ENCODE measurements at regions not wholly inside any gene's neighbourhood (a gene's known extent, or its start where the extent isn't known, plus 50 kb on each side); places are given as distances from the start of the nearest gene placed in this dataset.
"Not testable (repeated sequence)": the region's sequence is repeated elsewhere in the genome, so short reads cannot be mapped to it uniquely, and the experiment has no call there.

- DNase-seq (ENCODE audit: low read depth in 2 of 2), result no peak
Measured at GRCh38 chr2:35337922-35338321, 1017.7 kb upstream of the CRIM1 start.

DNA sequence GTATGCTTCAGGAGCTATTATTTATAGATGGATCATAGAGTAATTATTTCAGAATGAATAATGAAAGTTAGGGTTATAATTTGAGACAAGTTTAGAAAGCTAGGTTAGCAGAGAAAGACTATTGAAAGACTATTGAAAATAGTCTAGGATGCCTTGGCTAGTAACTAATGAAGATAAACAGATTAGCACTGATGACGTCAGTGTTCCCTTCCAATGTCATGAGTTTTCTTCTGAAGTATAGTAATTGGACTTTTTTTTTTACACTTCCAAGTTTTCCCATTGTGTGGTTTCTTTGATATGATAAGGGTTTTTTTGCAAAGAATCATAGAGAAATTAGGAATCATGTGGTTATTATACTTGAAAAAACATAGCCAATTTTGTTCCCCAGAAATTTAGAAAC, 1041.5 kb upstream of the CRIM1 start:
- no peak for DNase-seq (ENCODE audit: low read depth in 2 of 2)

DNA sequence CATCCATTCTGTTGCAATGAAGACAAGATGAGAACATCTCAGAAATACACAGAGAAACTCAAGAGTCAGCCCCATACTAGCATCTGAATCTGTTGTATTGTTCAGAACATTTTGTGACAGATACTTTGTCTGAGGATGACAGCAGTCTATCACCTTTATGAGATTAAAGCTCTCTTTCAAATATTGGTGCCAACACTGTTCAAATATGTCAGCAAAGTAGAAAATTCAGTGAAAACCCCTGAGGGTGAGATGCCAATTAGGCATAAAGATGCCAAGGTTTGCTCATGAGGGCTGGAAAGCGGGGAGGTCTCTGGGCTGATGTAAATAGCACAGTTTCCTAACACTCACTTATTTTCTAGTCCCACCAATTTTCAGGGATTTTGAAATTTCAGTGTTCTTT, 1054.2 kb upstream of the CRIM1 start:
- DNase-seq (ENCODE audit: low read depth in 2 of 2), result no peak

DNA sequence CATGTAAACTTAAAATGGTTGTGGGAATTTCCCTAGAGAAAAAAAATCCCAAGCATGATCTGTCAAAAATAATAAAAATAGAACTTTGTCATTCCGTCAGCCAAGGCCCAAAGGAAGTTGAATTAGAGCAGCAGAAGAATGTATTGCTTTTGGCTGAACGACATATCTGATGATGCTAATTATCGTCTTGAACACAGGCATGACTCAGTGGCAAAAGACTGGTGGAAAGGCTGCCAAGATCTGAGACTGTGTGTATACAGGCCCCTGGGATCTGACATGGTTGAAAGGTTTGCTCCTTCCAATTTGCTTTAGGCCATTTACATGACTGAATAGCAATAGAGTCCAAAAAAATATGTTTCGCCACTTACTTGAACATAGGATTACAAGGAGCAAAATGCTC, 1057.1 kb upstream of the CRIM1 start:
- no peak for DNase-seq (ENCODE audit: low read depth in 2 of 2)

GRCh38 chr2:35297403-35297802, 1058.2 kb upstream of the CRIM1 start:
- DNase-seq (ENCODE audit: low read depth in 2 of 2), result no peak

- no peak for DNase-seq (ENCODE audit: low read depth in 2 of 2)
Measured at GRCh38 chr2:35294636-35295263, 1060.8 kb upstream of the CRIM1 start.

- DNase-seq (ENCODE audit: low read depth in 2 of 2), result no peak
Measured at GRCh38 chr2:35293261-35293660, 1062.3 kb upstream of the CRIM1 start.

GRCh38 chr2:35292199-35292598, 1063.4 kb upstream of the CRIM1 start:
- no peak for DNase-seq (ENCODE audit: low read depth in 2 of 2)

GRCh38 chr2:35281702-35282101, 1073.9 kb upstream of the CRIM1 start:
- DNase-seq (ENCODE audit: low read depth in 2 of 2), result no peak

DNA sequence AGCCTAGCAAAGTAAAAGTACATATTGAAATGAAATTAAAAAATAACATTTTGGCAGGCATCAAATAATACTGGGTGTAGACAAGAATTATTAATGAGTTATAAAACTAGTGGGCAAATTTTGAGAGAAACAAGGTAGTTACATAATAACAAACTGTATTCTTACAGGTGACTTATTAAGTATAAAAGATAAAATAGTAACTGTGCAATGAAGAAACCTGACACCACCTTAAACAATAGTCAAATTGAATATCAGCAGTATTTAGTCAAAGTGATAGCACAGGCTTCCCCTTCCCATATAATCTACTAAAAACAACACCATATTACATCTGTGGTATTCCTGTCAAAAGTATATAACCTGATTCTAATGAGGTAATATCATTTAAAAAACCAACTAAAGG, 1099.8 kb upstream of the CRIM1 start:
- DNase-seq (ENCODE audit: low read depth in 2 of 2), result no peak

- no peak for DNase-seq (ENCODE audit: low read depth in 2 of 2)
Measured at GRCh38 chr2:35251156-35251555, 1104.4 kb upstream of the CRIM1 start.

GRCh38 chr2:35246702-35247101, 1108.9 kb upstream of the CRIM1 start:
- DNase-seq (ENCODE audit: low read depth in 2 of 2), result no peak

DNA sequence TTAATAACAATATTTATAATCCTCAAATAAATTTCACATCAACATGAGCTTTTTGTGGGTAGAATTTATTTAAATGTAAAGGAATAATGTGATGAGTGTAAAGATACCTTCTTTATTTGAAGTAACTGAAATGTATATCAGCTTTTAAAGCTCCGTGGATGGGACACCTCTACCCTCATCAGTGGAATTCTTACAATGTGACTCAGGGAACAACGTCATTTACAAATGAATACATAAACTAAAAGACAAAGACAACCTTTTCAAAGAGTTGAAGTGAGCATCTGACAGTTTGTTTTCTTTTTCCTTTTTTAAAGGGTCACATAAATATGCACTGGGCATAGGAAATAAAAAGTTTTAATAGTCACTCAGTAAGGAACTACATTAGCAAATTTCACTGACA, 1127.0 kb upstream of the CRIM1 start:
- DNase-seq (ENCODE audit: low read depth in 2 of 2), result no peak

GRCh38 chr2:35220461-35220860, 1135.1 kb upstream of the CRIM1 start:
- no peak for DNase-seq (ENCODE audit: low read depth in 2 of 2)

- DNase-seq (ENCODE audit: low read depth in 2 of 2), result no peak
Measured at GRCh38 chr2:35204881-35205280, 1150.7 kb upstream of the CRIM1 start.

- no peak for DNase-seq (ENCODE audit: low read depth in 2 of 2)
Measured at GRCh38 chr2:35204323-35204722, 1151.3 kb upstream of the CRIM1 start.

DNA sequence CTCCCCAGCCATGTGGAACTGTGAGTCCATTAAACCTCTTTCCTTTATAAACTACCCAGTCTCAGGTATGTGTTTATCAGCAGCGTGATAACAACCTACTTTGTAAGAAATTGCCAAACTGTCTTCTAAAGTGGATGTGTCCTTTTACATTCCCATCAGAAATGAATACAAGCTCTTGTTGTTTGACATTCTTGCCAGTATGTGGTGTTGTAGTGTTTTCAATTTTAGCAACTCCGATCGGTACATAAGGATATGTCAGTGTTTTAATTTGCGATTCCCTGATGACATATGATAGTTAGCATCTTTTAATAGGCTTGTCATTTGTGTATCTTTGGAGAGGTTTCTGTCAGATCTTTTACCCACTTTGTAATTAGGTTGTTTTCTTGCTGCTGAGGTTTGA, 1156.3 kb upstream of the CRIM1 start:
- DNase-seq (ENCODE audit: low read depth in 2 of 2), result no peak

DNA sequence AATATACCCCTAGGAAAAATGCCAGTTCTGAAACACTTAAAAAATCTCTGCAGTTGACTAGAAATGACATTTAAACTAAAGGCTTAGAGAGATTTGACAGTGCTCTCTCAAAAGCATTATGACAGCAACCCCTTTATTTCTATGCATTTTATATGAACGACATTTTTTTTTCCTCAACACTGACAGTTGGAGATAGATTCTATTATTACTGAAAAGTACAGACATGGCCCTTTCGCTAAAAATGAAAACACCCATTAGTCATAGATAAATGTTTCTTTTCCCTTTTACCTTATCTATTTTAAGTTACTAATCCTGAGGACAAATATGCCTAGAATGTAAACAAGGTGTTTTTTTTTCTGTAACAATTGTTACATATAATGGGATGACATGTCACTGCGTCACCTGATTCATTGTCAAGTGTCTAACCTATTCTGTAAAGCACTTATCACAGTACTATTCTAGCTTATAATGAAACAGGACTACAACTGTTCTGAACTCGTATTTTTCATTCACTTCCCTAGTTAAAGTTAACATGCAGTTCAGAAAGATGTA, 1169.6 kb upstream of the CRIM1 start:
- DNase-seq (ENCODE audit: low read depth in 2 of 2), result no peak

DNA sequence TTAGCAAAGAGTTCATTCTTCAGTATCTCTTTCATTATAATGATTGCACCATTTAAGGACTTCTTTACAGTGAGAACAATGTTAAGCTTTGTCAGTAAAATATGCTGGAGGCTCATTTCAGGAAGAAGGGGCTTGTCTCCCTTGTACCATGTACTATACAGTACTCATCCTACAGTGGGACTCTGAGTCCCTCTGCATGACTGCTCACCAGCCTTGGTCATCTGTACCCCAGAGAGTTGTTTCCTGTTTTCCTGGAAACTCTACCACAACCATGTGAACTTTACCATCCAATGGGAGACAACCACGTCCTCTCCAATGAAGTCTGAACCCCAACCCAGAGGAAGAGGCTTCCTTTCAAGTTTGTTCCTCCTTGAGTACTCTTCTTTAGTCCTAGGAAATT, 1171.1 kb upstream of the CRIM1 start:
- no peak for DNase-seq (ENCODE audit: low read depth in 2 of 2)

DNA sequence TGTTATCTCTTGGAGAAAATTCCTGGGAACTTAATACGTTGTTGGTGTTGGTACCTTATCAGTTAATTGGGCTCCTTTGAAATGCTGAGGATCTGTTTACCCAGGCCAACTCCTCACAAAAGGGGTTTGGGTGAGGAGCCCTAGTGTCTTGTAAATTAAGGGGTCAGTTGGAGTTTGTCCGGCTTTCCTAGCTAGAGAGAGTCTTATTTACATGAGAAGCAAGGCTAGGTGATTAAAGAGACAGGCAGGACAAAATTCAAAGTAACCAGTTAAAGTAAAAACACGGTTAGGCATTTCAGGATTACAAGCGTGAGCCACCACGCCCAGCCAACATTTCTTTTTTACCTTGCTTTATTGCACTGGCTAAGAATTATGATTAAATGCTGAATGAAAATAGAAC, 1178.9 kb upstream of the CRIM1 start:
- DNase-seq (ENCODE audit: low read depth in 2 of 2), result not testable (repeated sequence)

GRCh38 chr2:35174845-35175244, 1180.7 kb upstream of the CRIM1 start:
- no peak for DNase-seq (ENCODE audit: low read depth in 2 of 2)

GRCh38 chr2:35172687-35173086, 1182.9 kb upstream of the CRIM1 start:
- no peak for DNase-seq (ENCODE audit: low read depth in 2 of 2)

DNA sequence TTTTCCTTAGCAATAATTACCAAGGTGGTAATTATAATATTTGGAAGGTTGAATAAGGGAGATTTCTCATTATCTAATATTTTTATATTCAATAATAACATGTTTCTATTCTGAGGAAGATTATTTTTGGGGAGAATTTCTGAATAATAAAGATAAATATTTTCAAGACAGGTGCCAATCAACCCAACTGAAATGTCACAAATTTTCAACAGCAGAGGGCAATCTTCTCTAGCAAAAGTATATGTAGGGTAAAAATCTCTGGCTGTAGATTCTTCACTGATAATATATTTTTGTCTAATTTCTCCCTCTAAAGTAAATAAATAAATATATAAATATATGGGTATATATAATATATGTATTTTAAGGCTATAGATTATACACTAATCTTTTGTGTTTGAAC, 1187.2 kb upstream of the CRIM1 start:
- DNase-seq (ENCODE audit: low read depth in 2 of 2), result no peak

GRCh38 chr2:35163948-35164347, 1191.6 kb upstream of the CRIM1 start:
- no peak for DNase-seq (ENCODE audit: low read depth in 2 of 2)

All from stimulated activated CD4-positive, alpha-beta T cell treated with anti-CD3 and anti-CD28 coated beads, Interleukin-15, amount 100 ng/mL, for 48 hours (primary cell).